BE2C (cell line): ENCODE measurements at regions not wholly inside any gene's neighbourhood (a gene's known extent, or its start where the extent isn't known, plus 50 kb on each side); places are given as distances from the start of the nearest gene placed in this dataset.

ENCODE experiments used
- DNase-seq: peaks from one replicate; pipeline ENCODE4 v3.0.0-alpha.2; 2020
- H3K27me3 ChIP-seq: fragments of 250-450 bp; sonication (Bioruptor Pico); 2 replicates; pipeline ENCODE4 v1.5.1; 2020; ENCODE audit warnings: mild to moderate bottlenecking
- H3K36me3 ChIP-seq: fragments of 250-450 bp; sonication (Bioruptor Pico); 2 replicates; pipeline ENCODE4 v1.5.1; 2020; ENCODE audit warnings: mild to moderate bottlenecking
- H3K4me1 ChIP-seq: fragments of 250-450 bp; sonication (Bioruptor Pico); 2 replicates; pipeline ENCODE4 v1.5.1; 2020
- H3K4me3 ChIP-seq: 2 replicates; pipeline ENCODE4 v1.5.1; 2011; ENCODE audit warnings: low read depth, low read length
- H3K9me3 ChIP-seq: fragments of 250-450 bp; sonication (Bioruptor Pico); 2 replicates; pipeline ENCODE4 v1.5.1; 2020
- CTCF ChIP-seq: IDR thresholded peaks from 2 replicates; pipeline ENCODE4 v1.5.1; 2012; ENCODE audit warnings: mild to moderate bottlenecking, low read depth, low read length

GRCh38 chr3:162021206-162021605 is 524.6 kb downstream of the OTOL1 start:
- TF ChIP-seq CTCF = no peak
- H3K4me3 ChIP-seq = no peak overlapping the region
- H3K9me3 ChIP-seq = no peaks in the 10 kb centered on the region
- no peaks in the 10 kb centered on the region for H3K36me3 ChIP-seq
- no peaks in the 10 kb centered on the region for H3K27me3 ChIP-seq
- no peaks in the 10 kb centered on the region for H3K4me1 ChIP-seq
- no peak for DNase-seq

GRCh38 chr3:162022911-162023310 is 526.3 kb downstream of the OTOL1 start:
- no peak for DNase-seq
- no peak overlapping the region for H3K4me3 ChIP-seq
- H3K4me1 ChIP-seq = no peaks in the 10 kb centered on the region
- TF ChIP-seq CTCF = no peak
- H3K9me3 ChIP-seq = no peaks in the 10 kb centered on the region
- H3K27me3 ChIP-seq = no peaks in the 10 kb centered on the region
- H3K36me3 ChIP-seq = no peaks in the 10 kb centered on the region

GRCh38 chr3:162029736-162030135 is 533.1 kb downstream of the OTOL1 start:
- Histone ChIP-seq H3K36me3 (no peaks in the 10 kb centered on the region), H3K9me3 (no peaks in the 10 kb centered on the region), H3K4me1 (no peaks in the 10 kb centered on the region), H3K4me3 (no peak overlapping the region), H3K27me3 (no peaks in the 10 kb centered on the region)
- DNase-seq = no peak
- no peak for TF ChIP-seq CTCF

GRCh38 chr3:162034368-162034767 is 537.8 kb downstream of the OTOL1 start:
- DNase-seq = no peak
- Histone ChIP-seq H3K9me3 (no peaks in the 10 kb centered on the region), H3K36me3 (no peaks in the 10 kb centered on the region), H3K4me3 (no peak overlapping the region), H3K4me1 (peaks cover under 1% of the 10 kb centered on the region), H3K27me3 (no peaks in the 10 kb centered on the region)
- TF ChIP-seq CTCF = no peak

GRCh38 chr3:162041622-162042021 is 545.0 kb downstream of the OTOL1 start:
- H3K4me1 ChIP-seq = peaks cover 6% of the 10 kb centered on the region
- DNase-seq = no peak
- TF ChIP-seq CTCF = no peak

GRCh38 chr3:162052636-162053035 is 556.0 kb downstream of the OTOL1 start:
- Histone ChIP-seq H3K9me3 (no peaks in the 10 kb centered on the region), H3K4me1 (no peaks in the 10 kb centered on the region), H3K36me3 (no peaks in the 10 kb centered on the region), H3K27me3 (no peaks in the 10 kb centered on the region), H3K4me3 (no peak overlapping the region)
- no peak for DNase-seq
- no peak for TF ChIP-seq CTCF

More at GRCh38 chr3:162041622-162042021, 545.0 kb downstream of the OTOL1 start:
- Histone ChIP-seq H3K9me3 (no peaks in the 10 kb centered on the region), H3K36me3 (no peaks in the 10 kb centered on the region), H3K27me3 (no peaks in the 10 kb centered on the region), H3K4me3 (no peak overlapping the region)
